Activated T-cell treated with anti-CD3 and anti-CD28 coated beads, Interleukin-2, amount 50 U/mL, for 1 hour (primary cell): ENCODE measurements at regions not wholly inside any gene's neighbourhood (a gene's known extent, or its start where the extent isn't known, plus 50 kb on each side); places are given as distances from the start of the nearest gene placed in this dataset.
"Not testable (repeated sequence)": the region's sequence is repeated elsewhere in the genome, so short reads cannot be mapped to it uniquely, and the experiment has no call there.

Experiments
- DNase-seq: peaks from one replicate; pipeline ENCODE4 v3.0.0-alpha.2; 2020

DNA sequence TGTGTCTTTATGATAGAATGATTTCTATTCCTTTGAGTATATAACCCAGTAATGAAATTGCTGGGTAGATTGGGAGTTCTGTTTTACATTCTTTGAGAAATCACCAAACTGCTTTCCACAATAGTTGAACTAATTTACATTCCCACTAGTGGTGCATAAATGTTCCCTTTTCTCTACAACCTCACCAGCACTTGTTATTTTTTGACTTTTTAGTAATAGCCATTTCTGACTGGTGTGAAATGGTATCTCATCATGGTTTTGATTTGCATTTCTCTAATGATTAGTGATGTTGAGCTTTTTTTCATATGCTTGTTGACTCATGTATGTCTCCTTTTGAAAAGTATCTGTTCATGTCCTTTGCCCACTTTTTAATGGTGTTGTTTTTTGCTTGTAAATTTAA is 296.0 kb upstream of the PIK3R1 start:
- DNase-seq = not testable (repeated sequence)

DNA sequence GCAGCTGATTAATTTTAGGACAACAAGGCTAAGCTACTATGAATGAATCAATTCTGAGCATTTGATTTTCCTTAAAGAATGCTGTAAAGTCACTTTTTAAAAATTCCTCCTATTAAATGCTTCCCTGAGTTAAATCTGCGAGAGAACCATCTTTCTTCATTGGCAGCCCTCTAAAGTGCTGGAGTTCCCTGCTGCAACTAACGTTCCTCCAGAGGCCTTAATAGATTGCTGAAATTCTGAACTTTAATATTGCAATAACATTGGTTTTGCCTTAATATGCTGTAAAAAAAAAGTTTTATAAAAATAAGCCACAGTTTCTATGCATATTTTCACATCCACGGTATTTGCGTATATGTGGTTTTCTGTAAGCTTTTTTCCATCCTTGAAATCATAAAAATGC is 298.0 kb upstream of the PIK3R1 start:
- no peak for DNase-seq

DNA sequence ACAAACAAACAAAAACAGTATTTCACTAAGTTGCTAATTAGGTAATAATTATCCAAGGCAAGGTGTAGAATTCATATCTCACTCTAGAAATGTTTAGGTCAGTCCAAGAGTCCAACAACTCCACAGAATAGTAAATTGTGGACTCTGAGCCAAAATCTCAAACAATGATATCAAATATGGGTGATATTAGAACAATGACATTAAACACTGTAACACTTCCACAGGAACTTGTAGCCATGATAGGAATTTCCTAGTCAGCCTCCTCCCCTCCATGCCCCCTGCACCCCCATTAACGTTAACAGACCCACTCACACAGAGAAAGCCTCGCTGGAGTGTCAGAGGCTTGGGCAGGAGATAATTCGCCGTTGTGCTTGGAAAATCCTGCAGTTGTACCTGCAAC is 305.0 kb upstream of the PIK3R1 start:
- DNase-seq = no peak

DNA sequence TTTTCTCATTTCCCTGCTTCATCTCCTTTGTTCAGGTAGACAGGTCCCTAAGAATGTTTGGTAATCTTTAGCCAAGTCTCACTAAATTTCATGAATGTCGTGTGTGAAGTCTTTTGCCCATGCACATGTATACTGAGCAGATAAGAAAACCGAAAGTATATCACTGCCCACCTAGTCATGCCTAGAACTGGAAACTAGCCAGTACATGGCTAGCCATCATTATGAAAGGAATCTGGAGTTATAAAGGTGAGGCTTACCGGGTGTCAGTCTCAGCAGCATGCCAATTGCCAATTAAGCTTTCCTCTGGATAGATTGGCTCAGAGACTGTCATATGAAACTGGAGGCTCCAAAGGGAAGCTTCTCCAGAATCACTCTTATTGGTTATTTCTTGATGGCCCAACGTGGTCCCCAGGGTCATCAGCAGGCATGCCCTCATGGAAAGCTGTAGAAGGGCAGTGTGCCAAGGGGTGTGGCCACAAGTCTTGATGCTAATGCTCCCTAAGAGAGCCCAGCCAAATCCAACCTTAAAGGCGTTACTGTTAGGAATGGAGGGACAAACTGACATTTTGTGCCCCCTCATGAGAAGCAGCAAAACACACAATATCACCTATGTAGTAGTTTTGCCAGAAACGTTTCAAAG is 307.3 kb upstream of the PIK3R1 start:
- no peak for DNase-seq

DNA sequence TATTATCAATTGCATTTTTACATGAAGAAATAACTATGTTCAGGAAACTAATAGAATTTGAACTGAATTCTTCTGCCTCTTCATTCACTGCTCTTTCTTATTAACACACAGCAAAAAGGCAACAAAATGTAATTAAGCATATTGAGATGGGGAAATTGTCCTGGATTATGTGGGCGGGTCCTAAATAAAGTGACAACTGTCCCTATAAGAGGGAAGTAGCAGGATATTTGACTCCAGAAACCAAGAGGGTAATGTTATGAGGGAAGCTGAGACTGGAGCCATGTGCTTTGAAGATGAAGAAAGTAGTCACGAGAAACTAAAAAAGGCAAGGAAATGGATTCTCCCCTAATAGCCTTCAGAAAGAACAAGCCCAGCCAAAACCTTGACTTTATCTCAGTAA is 311.2 kb upstream of the PIK3R1 start:
- DNase-seq = no peak

DNA sequence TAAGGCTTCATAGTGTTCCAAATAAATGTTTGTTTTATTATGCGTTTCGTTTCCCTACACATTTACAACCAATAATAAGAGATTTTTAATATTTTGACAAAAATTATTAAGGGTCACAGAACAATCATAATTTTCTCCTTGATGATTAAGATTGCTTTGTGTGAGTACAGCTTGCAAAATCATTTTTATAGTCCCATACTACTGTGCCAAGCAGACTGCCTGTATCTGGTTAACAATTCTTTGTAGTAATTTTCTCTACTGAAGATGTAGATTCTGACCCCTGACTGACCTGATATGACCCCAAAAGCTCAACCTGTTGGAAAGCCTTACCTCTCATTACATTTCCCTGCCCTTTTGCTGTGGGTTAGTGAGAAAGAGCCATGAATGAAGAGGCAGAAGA is 311.9 kb upstream of the PIK3R1 start:
- DNase-seq = no peak

DNA sequence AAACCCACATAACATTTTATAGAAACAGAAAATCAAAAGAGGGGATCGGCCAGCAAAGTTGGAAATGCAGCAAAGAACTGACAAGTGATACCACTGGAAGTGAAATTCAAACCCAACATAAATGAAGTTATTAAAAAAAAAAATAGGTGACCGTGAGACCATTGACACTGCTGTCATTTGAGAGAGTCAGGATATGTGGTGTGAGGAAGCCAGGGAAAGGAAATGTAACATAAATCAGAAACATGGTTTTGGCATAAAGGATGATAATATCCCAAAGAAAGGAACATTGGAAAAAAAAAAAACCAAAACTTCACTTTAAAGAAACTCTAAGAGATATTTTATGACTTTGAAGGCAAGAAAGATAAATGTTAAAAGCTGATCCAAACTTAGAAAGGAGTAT is 312.4 kb upstream of the PIK3R1 start:
- DNase-seq = no peak

DNA sequence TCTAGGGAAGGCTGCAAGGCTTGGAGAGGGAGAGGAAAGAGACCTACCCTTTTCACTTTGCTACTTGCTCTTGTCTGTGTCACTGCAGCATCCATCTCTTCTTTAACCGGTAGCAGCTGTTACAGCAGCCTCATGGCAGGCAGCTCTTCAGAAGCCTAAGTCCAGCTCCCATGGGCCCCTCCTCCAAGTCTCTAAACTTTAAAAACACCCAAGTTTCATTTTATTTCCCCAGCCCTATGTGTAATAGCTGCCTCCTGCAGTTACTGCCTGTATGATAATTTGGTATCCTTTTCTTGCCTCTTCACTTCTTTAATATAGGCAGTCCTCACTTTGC is 313.1 kb upstream of the PIK3R1 start:
- DNase-seq = no peak

DNA sequence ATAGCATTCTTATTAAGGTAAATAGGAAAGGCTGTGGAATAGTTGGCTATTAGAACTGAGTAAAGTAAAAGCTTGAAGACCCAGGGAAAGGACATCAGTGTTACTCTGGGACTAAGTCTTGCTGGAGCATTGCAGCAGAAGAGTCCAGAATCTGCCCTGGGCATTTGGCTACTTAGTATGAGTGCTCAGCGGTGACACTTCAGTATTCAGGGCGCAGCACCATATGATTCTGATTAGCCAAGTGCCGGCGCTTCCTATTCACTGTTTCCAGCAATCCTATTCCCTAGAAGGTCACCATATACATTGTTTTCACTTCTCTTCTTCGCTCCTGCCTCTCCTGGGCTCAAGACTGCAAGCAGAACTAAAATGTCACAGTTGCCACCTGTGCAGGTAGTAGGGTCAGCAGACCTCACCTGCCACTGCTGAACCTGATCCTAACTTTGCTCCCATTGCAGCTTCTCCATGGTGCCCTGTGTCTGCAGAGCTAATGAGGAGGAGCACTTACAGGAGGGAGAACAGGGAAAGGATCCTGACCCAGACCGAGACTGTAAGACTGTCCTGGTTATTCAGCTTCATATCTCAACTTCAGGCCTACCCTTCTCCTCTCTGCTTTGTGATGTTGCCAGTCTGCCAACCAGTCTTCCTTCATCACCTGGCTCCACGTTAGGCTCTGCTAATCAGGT is 313.6 kb upstream of the PIK3R1 start:
- no peak for DNase-seq

DNA sequence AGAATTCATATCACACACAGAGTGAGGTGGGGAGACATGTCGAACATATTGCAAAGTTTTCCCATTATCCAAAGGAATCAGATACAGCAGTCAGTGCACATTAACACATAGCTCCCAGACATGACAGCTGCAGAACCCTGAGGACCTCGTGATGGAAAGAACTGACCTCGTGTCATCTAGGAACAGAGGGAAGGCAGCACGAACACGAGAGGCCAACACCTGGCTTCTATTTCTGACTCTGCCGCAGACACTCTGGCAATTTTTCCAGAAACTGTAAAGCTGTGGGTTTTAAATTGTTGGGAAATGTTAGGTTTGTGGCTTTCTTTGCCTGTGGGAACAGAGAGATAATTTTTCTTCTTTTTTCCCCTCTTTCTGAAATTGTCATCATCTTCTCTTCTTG is 315.0 kb upstream of the PIK3R1 start:
- no peak for DNase-seq

DNA sequence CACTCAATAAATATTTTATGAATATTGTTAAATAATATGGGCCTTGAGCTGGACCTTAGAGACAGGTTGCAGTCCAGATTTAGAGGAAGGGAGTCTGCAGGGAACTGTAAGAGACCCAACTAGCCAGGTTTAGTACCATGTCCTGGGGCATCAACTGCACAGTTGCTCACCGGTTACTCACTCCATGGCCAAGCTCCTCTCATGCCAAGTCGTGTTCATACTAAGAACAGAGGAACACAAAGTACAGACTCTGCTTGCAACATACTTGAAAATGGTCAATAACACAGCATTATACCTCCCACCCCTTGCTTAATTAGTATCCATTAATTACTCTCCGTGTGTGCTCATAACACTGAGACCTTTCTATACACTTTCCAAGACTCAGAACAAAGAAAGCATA is 317.6 kb upstream of the PIK3R1 start:
- no peak for DNase-seq

DNA sequence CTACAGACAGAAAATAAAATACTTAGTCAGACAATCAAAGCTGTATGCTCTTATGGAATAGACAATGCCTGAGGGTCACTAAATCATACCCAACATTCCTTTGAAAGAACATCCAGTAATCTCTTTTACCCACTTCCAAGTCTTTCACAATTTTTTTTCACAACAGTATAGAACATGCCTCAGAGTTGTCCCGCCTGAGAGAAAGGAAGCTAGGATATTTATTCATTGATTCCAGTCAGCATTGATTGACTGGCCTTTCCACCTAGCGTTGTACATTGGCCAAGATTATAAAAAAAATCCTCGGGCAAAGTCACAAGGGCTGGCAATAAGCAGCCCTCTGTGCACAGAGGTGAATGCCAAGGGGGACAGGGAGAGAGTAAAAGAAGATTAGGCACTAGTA is 318.1 kb upstream of the PIK3R1 start:
- DNase-seq = no peak

DNA sequence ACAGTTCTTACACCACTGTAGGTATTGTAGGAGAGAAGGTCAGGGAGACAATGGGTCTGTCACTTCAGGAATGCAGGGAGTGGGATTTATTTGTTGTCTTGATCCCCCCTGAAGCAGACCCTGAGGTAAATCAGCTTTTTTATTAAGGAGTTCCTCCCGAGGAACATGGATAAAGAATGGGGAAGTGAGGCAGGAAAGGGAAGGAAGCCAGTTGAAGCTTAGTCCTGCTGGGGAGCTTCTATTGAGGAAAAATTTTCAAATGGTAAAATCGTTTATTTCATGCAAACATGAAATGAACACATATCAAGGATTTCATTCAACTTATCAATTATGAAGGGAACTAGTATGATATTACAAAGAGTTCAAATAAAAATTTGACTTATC is 318.6 kb upstream of the PIK3R1 start:
- no peak for DNase-seq

DNA sequence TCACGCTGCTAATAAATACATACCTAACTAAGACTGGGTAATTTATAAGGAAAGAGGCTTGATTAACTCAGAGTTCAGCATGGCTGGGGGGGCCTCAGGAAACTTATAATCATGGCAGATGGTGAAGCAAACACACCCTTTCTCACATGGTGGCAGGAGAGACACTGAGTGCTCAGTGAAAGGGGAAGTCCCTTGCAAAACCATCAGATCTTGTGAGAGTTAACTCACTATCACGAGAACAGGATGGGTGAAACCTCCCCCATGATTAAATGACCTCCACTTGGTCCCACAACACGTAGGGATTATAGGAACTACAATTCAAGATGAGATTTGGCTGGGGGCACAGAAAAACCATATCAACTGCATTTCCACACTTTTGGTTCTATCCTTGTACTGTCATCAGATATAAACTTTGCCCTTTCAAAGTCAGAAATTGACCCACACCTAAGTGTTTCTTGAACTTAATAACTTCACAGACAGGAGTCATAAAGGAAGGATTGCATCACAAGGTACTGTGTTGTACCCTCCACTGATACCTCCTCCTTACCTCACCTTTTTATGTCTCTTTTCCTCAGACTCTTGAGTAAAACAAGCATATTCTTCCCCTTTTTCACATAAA is 319.1 kb upstream of the PIK3R1 start:
- DNase-seq = no peak

DNA sequence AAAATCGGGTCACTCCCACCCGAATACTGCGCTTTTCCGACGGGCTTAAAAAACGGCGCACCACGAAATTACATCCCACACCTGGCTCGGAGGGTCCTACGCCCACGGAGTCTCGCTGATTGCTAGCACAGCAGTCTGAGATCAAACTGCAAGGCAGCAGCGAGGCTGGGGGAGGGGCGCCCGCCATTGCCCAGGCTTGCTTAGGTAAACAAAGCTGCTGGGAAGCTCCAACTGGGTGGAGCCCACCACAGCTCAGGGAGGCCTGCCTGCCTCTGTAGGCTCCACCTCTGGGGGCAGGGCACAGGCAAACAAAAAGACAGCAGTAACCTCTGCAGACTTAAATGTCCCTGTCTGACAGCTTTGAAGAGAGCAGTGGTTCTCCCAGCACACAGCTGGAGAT is 325.7 kb upstream of the PIK3R1 start:
- DNase-seq = not testable (repeated sequence)

DNA sequence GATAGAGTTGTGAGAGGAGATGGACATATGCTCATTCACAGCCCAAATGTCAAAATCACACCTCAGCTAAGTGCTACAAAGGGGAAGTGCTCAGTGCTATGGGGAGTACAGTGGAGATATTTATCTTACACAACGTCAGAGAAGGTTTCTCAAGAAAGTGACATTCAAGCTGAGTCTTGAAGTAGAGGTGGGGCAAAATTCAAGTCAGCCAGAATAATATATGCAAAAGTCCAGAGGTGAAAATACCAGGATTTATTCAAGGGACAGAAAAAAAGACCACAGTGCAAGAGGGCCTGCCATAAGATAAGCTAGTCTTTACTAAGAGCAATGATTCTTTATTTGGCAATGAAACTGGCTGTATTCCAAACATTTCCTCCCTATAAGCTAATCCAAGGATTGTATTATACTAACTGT is 327.8 kb upstream of the PIK3R1 start:
- DNase-seq = no peak

DNA sequence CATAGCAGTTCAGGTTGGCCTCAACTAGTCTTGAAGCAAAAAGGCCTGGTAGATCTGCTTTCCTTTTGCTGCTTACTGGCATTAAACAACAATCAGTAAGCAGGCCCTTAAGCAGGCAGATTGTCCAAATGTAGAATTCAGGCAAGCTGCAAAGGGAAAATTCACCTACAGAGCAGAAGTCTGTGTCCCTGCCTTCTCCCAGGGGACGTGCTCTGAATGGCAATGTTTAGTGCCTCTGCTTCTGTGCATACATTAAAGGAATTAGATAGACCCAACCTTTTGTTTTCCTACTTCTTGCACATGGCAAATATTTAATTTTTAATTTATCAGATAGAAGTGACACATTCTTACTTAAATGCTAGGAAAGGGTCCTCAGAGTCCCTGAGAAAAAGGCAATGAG is 328.8 kb upstream of the PIK3R1 start:
- DNase-seq = no peak

DNA sequence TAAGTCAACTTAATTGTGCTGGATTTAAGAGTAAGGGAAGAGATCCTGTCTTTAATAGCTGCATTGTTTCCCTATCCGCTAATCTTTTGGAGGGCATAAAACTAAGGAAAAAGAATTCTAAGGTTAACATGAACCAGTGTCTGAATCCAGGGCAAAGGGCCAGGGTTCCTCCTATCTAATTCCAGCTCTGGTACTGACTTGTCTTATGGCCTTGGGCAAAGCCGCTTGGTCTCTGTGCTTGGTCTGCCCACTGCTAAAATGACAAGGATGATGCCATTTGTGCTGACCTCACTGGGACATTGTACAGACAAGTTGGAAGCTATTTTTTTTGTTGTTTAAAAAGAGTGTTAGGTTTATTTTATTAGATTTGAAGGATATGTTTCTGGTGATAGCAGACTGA is 334.7 kb upstream of the PIK3R1 start:
- DNase-seq = no peak

DNA sequence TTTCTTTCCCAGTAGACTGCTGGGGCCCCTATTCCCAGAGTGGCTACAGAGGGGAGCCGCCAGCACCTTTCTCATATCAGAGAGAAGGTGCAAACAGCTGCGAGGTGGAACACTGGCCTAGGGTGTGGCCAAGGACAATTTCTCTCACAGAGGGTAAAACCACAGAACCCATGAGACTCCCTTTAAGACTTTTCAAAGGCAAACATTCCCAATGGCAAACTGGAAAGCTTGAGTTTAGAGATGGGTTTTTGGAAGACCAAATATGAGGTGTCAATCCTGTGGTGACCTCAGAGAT is 335.1 kb upstream of the PIK3R1 start:
- DNase-seq = no peak

DNA sequence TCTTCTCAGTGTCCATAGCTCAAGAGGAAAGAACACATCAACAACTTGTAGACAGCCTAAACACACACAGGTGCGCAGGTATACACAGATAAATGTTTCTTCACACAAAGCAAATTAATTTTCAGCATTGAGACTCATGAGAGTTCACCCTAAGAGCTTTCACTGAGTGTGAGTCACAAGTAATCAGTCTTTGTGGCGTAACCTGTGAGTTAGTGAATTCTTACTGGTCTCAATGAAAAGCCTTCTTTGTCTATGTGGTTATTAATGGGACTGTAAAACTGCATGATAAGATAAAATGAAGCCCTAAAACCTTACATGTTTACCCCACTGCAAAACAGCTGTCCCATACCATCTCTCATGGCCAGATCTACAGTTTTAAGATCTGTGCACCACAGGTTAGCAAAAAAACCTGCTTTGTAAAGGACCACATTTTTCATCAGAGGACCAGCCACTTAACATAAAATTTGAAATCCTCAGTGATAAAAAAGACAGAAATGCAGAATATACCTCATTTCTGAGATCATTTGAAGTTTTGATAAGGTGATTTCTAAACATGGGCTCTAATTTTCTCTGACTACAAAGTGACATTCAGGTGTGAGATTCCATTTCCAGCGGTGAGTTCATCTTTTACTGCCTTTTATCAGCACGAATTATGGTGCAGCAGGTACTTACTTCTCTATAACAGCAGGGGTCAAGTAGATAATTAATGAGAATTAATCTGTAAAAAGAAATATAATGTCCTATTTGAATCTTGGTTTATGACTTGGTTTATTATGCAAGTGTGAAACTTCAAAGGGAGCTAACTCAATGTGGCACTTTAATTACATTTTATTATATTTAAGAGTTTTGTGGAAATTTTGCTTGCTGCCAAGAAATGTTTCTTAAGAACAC is 335.7 kb upstream of the PIK3R1 start:
- DNase-seq = no peak

DNA sequence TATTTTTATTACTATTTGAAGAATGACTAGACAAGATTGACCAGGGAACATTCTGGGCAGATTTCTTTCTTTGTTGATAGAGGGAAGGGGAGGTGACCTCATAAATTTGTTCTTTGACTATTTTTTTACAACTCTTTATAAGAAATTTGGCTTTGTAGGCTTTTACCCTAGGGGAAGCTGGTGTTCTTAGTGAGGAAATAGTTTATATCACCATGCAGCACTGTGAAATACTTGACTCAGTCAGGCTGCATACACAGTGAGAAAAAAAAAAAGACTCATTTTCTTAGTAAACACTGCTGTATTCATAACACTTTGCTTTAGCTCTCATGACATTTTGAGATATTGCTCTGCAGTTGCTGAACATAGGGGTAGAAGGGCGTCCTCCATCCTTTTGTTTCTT is 336.6 kb upstream of the PIK3R1 start:
- no peak for DNase-seq

DNA sequence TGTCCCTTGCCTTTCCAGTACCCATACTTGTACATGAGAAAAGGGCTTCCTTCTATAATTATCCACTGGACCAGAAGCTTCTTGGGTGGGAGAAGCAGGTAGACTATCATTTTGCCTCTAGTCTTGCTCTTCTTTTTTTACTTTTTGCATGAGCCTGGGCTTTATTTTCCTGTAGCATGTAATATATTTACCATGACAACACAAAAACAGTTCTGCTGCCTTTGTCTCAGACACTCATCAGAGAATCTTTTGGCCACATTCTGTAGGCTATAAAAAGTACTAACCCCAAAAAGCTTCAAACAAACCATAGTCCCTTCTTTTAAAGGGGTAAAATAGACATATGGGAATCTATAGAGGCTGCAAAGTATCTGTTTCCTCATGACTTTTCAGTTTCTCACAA is 339.2 kb upstream of the PIK3R1 start:
- DNase-seq = no peak

DNA sequence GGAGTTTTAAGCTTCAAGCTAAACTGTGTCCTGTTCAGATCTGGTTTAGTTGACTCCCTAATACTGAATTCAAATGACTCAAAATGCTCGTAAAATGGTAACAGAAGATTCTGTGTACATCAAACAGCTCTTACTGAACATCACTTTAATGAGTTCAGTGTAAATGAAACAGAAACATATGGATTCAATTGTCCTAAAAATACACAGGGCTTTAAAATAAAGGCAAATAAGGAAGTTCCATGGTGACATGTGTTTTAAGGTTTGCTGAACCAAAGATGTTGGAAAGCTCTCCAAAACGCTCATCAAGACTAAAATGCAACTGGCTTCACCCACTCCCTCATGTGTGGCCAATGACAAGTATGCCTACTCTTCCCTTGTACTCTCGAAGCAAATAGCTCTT is 340.0 kb upstream of the PIK3R1 start:
- no peak for DNase-seq

DNA sequence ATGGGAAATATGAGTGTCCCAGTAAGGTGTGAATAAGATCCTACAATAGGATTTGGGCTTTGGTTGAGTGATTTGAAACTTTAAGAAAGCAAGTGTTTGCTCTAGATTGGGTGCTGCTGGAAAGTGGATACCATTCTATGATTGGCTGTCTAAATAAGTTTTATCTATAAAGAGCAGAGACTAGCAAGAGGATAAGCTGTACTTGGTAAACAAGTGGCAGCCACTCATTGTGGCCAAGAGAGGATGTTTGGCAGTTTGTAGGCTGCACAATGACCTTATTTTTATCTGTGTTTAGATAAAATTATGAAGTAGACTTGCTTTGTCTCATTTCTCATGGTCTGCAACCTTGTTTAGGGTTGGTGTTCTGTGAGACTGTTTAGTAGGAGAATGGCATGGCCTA is 341.6 kb upstream of the PIK3R1 start:
- no peak for DNase-seq
